Suprapubic skin (tissue), 3 donors: ENCODE measurements at regions not wholly inside any gene's neighbourhood (a gene's known extent, or its start where the extent isn't known, plus 50 kb on each side); places are given as distances from the start of the nearest gene placed in this dataset.

ENCODE experiments used
- CTCF ChIP-seq, 2 donors: fragments of 200-600 bp in 1 of 2; fragments of 450-650 bp in 1 of 2; sonication (generic) in 1 of 2; IDR thresholded peaks; one replicate each; pipeline ENCODE4 v1.5.1; 2016 to 2019; ENCODE audit warnings: antibody characterized with exemption in 2 of 2, mild to moderate bottlenecking in 1 of 2, moderate library complexity in 1 of 2
- POLR2A ChIP-seq, 2 donors: fragments of 450-650 bp; IDR thresholded peaks; one replicate each; pipeline ENCODE4 v1.6.1; 2017; ENCODE audit warnings: antibody characterized with exemption in 2 of 2, mild to moderate bottlenecking in 2 of 2, moderate library complexity in 2 of 2

DNA sequence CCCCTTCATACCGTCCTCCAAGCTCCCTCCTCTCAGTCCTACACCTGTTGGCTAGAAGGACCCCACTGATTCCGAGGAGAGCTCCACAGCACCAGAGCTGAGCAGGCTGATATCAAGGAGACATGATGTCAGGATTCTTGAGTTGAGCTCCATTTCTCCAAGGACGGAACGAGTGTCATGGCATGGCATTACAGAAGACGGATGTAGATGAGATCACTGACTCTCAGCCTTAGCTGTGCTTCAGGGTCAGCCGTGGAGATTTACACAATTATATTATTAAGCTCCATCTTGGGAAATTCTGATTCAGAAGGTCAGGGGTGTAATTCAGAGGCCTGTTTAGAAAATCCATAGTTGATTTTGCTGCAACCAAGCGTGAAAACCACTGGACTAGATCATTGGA, 428.9 kb upstream of the B3GAT1 start:
- no peak for TF ChIP-seq CTCF (IDR thresholded peaks at IDR 0.05)
- TF ChIP-seq POLR2A (IDR thresholded peaks at IDR 0.05), result no peak
